Uterus (tissue), 3 donors: ENCODE measurements at regions not wholly inside any gene's neighbourhood (a gene's known extent, or its start where the extent isn't known, plus 50 kb on each side); places are given as distances from the start of the nearest gene placed in this dataset.

ENCODE experiments used
- DNase-seq, 2 donors: peaks; one replicate each; pipeline ENCODE4 v3.0.0-alpha.2; 2019 to 2020
- H3K27ac ChIP-seq, 2 donors: fragments of 200-600 bp; sonication (generic); 1 replicate in 1 of 2; 2 replicates in 1 of 2; pipeline ENCODE4 v1.5.1; 2016 to 2018
- H3K27me3 ChIP-seq, 2 donors: fragments of 200-600 bp; sonication (generic); one replicate each; pipeline ENCODE4 v1.5.1; 2018 to 2019; ENCODE audit warnings: control low read depth in 1 of 2
- H3K36me3 ChIP-seq, 2 donors: fragments of 200-600 bp; sonication (generic); one replicate each; pipeline ENCODE4 v1.5.1; 2019; ENCODE audit warnings: control low read depth in 1 of 2
- H3K4me1 ChIP-seq, 2 donors: fragments of 200-600 bp; sonication (generic); one replicate each; pipeline ENCODE4 v1.5.1; 2018 to 2019; ENCODE audit warnings: control low read depth in 1 of 2
- H3K4me3 ChIP-seq, 2 donors: fragments of 200-600 bp; sonication (generic); 1 replicate in 1 of 2; 2 replicates in 1 of 2; pipeline ENCODE4 v1.5.1; 2018 to 2019; ENCODE audit warnings: mild to moderate bottlenecking in 1 of 2
- H3K9me3 ChIP-seq, 2 donors: fragments of 200-600 bp; sonication (generic); one replicate each; pipeline ENCODE4 v1.5.1; 2019; ENCODE audit warnings: control low read depth in 1 of 2
- CTCF ChIP-seq, 4 experiments: fragments of 200-600 bp in 2 of 4; fragments of 450-650 bp in 2 of 4; sonication (generic) in 2 of 4; IDR thresholded peaks; one replicate each; pipeline ENCODE4 v1.5.1; 2016 to 2019; ENCODE audit warnings: antibody characterized with exemption in 4 of 4, mild to moderate bottlenecking in 2 of 4, moderate library complexity in 1 of 4
- POLR2A ChIP-seq, 2 donors: fragments of 450-650 bp; IDR thresholded peaks; one replicate each; pipeline ENCODE4 v1.6.1; 2016; ENCODE audit warnings: antibody characterized with exemption in 2 of 2, mild to moderate bottlenecking in 1 of 2, moderate library complexity in 1 of 2
- intact Hi-C: fragments of 100-400 bp; cut with DNase I; formaldehyde crosslinking; loops from one replicate; pipeline ENCODE4 v1.15.1; 2023; ENCODE audit warnings: low total_unique reads
- donor health status: DM: yes; HTN: yes; CAD: no.

DNA sequence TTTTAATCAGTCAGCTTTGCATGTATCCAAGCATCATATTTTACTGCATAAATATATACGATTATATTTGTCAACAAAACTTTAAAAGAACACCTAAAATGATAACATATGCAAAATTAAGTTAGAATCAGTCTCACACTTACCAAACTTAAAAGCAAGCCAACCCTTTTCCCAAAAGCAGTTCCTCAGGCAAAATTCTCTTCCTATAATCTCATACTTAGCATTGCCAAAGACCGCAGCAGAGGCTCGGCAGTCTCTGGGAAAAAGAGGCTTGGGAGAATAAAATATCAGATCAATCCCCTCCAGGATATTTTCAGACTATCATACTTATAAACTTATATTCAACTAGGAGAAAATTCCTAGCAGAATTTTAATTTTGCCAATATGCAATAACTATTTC is 93.2 kb upstream of the RGS18 start:
- DNase-seq: no peak
- H3K4me3 ChIP-seq: no peak overlapping the region
- H3K36me3 ChIP-seq: no peaks in the 10 kb centered on the region
- H3K9me3 ChIP-seq: no peaks in the 10 kb centered on the region
- no peaks in the 10 kb centered on the region for H3K27me3 ChIP-seq
- no peak overlapping the region for H3K27ac ChIP-seq
- intact Hi-C loops: no loop called here
- no peaks in the 10 kb centered on the region for H3K4me1 ChIP-seq
- TF ChIP-seq POLR2A (IDR thresholded peaks at IDR 0.05) (no peak), CTCF (IDR thresholded peaks at IDR 0.05) (no peak)

DNA sequence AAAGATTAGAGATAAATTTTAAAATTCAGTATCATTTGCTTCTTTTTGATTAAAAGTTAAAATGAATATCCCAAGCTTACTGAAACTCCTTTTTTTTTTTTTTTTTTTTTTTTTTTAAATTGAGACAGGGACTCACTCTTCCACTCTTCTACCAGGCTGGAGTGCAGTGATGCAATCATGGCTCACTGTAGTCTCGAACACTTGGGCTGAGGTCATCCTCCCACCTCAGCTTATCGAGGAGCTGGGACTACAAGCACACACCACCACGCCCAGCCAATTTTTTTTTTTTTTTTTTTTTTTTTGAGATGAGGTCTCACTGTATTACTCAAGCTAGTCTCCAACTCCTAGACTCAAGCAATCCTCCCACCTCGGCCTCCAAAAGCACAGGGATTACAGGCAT is 92.1 kb upstream of the RGS18 start:
- Histone ChIP-seq H3K27ac (no peak overlapping the region), H3K36me3 (no peaks in the 10 kb centered on the region), H3K4me1 (no peaks in the 10 kb centered on the region), H3K4me3 (no peak overlapping the region), H3K27me3 (no peaks in the 10 kb centered on the region), H3K9me3 (no peaks in the 10 kb centered on the region)
- DNase-seq: no peak
- TF ChIP-seq CTCF (IDR thresholded peaks at IDR 0.05) (no peak), POLR2A (IDR thresholded peaks at IDR 0.05) (no peak)
- intact Hi-C loops: no loop called here

GRCh38 chr1:192067360-192067759 is 90.9 kb upstream of the RGS18 start:
- no peaks in the 10 kb centered on the region for H3K4me1 ChIP-seq
- H3K27me3 ChIP-seq: no peaks in the 10 kb centered on the region
- H3K4me3 ChIP-seq: no peak overlapping the region
- H3K27ac ChIP-seq: no peak overlapping the region
- TF ChIP-seq POLR2A (IDR thresholded peaks at IDR 0.05): no peak
- no peak for TF ChIP-seq CTCF (IDR thresholded peaks at IDR 0.05)
- no peak for DNase-seq
- H3K36me3 ChIP-seq: no peaks in the 10 kb centered on the region
- intact Hi-C loops: no loop called here
- H3K9me3 ChIP-seq: no peaks in the 10 kb centered on the region

GRCh38 chr1:192070213-192070612 is 88.0 kb upstream of the RGS18 start:
- H3K9me3 ChIP-seq: no peaks in the 10 kb centered on the region
- intact Hi-C loops: no loop called here
- H3K4me1 ChIP-seq: no peaks in the 10 kb centered on the region
- no peak overlapping the region for H3K27ac ChIP-seq
- TF ChIP-seq POLR2A (IDR thresholded peaks at IDR 0.05) (no peak), CTCF (IDR thresholded peaks at IDR 0.05) (no peak)
- H3K36me3 ChIP-seq: no peaks in the 10 kb centered on the region
- H3K4me3 ChIP-seq: no peak overlapping the region
- H3K27me3 ChIP-seq: no peaks in the 10 kb centered on the region
- DNase-seq: no peak

DNA sequence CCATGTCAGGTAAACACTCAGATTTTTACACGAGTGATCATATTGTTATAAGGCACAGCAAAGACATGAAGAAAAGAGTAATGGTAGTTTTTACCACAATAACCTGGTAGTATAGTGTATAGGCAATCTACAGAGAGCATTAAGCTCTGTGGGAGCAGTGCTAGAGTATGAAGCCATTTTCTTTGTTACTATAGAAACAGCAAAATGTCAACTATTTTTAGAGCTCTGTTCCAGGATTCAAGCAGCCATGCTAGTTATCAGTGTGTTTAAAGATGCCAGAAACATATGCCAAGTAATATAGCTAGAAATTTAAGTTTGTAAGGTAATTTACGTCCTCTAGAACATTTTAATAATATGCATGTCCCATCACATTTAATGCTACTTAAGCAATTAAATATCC is 77.6 kb upstream of the RGS18 start:
- H3K36me3 ChIP-seq: no peaks in the 10 kb centered on the region
- H3K27me3 ChIP-seq: no peaks in the 10 kb centered on the region
- H3K27ac ChIP-seq: no peak overlapping the region
- H3K9me3 ChIP-seq: no peaks in the 10 kb centered on the region
- no peak for DNase-seq
- no peaks in the 10 kb centered on the region for H3K4me1 ChIP-seq
- intact Hi-C loops: no loop called here
- no peak overlapping the region for H3K4me3 ChIP-seq
- no peak for TF ChIP-seq CTCF (IDR thresholded peaks at IDR 0.05)
- TF ChIP-seq POLR2A (IDR thresholded peaks at IDR 0.05): no peak
